GM23338 (cell line): ENCODE measurements at regions not wholly inside any gene's neighbourhood (a gene's known extent, or its start where the extent isn't known, plus 50 kb on each side); places are given as distances from the start of the nearest gene placed in this dataset.

Source experiments
- ATAC-seq: fragments of 200-7000 bp; cut with Tn5 transposase; 3 replicates; pipeline ENCODE4 v1.9.1; 2020
- DNase-seq: peaks from one replicate; pipeline ENCODE4 v3.0.0-alpha.2; 2015; ENCODE audit warnings: low spot score
- H2AFZ ChIP-seq: fragments of 200-600 bp; sonication (generic); 2 replicates; pipeline ENCODE4 v1.8.0; 2016; ENCODE audit warnings: antibody characterized with exemption, mild to moderate bottlenecking, moderate library complexity
- H3F3A ChIP-seq: fragments of 200-600 bp; sonication (generic); replicated peaks from 2 replicates; pipeline ENCODE4 v1.8.0; 2017; ENCODE audit warnings: antibody characterized with exemption, mixed run types, low read depth
- H3K27ac ChIP-seq: fragments of 200-600 bp; sonication (generic); 2 replicates; pipeline ENCODE4 v1.6.1; 2016; ENCODE audit warnings: low read depth
- H3K27me3 ChIP-seq: fragments of 200-600 bp; sonication (generic); 2 replicates; pipeline ENCODE4 v1.8.0; 2016; ENCODE audit warnings: mild to moderate bottlenecking, mixed run types, moderate library complexity; ENCODE audit not compliant: insufficient read depth
- H3K36me3 ChIP-seq: fragments of 200-600 bp; sonication (generic); 2 replicates; pipeline ENCODE4 v1.8.0; 2016; ENCODE audit warnings: mild to moderate bottlenecking; ENCODE audit not compliant: insufficient read depth
- H3K4me1 ChIP-seq: fragments of 200-600 bp; sonication (generic); 2 replicates; pipeline ENCODE4 v1.8.0; 2016; ENCODE audit warnings: mild to moderate bottlenecking, moderate library complexity; ENCODE audit not compliant: insufficient read depth
- H3K4me2 ChIP-seq: fragments of 200-600 bp; sonication (generic); 2 replicates; pipeline ENCODE4 v1.7.1; 2017; ENCODE audit warnings: mixed run types
- H3K4me3 ChIP-seq: fragments of 200-600 bp; sonication (generic); 2 replicates; pipeline ENCODE4 v1.6.1; 2016; ENCODE audit warnings: mixed run types
- H3K79me2 ChIP-seq: fragments of 200-600 bp; sonication (generic); replicated peaks from 2 replicates; pipeline ENCODE4 v1.8.0; 2017; ENCODE audit warnings: mild to moderate bottlenecking; ENCODE audit not compliant: insufficient read depth
- H3K9me2 ChIP-seq: fragments of 200-600 bp; sonication (generic); 2 replicates; pipeline ENCODE4 v1.8.0; 2017; ENCODE audit not compliant: insufficient read depth
- H4K20me1 ChIP-seq: fragments of 200-600 bp; sonication (generic); replicated peaks from 2 replicates; pipeline ENCODE4 v1.8.0; 2017; ENCODE audit warnings: mild to moderate bottlenecking; ENCODE audit not compliant: insufficient read depth
- H3K27ac Mint-ChIP-seq: 2 replicates; pipeline ENCODE4 v1.8.0; 2020; ENCODE audit warnings: inconsistent platforms, mild to moderate bottlenecking, moderate library complexity, mixed read lengths
- H3K27me3 Mint-ChIP-seq: 3 replicates; pipeline ENCODE4 v1.8.0; 2022; ENCODE audit warnings: low read depth, mild to moderate bottlenecking, moderate library complexity, mixed read lengths, inconsistent platforms; ENCODE audit not compliant: insufficient read depth, poor library complexity
- H3K36me3 Mint-ChIP-seq: 3 replicates; pipeline ENCODE4 v1.8.0; 2021; ENCODE audit warnings: low read depth, mild to moderate bottlenecking, inconsistent platforms, moderate library complexity, mixed read lengths
- H3K4me1 Mint-ChIP-seq: 3 replicates; pipeline ENCODE4 v1.8.0; 2020; ENCODE audit warnings: mild to moderate bottlenecking, inconsistent platforms, mixed read lengths
- H3K4me3 Mint-ChIP-seq: 3 replicates; pipeline ENCODE4 v1.8.0; 2021; ENCODE audit warnings: moderate library complexity, mild to moderate bottlenecking, inconsistent platforms, mixed read lengths
- H3K9me3 Mint-ChIP-seq: 3 replicates; pipeline ENCODE4 v1.8.0; 2020; ENCODE audit warnings: moderate library complexity, mild to moderate bottlenecking, inconsistent platforms, mixed read lengths
- CREB1 ChIP-seq: fragments of 250-450 bp; sonication (Bioruptor Pico); IDR thresholded peaks from 2 replicates; pipeline ENCODE4 v1.5.0; 2020; ENCODE audit warnings: low read depth, mild to moderate bottlenecking, moderate library complexity
- CTCF ChIP-seq, 2 experiments: fragments of 200-600 bp in 1 of 2; sonication (generic) in 1 of 2; conservative IDR thresholded peaks; 2 replicates each; pipeline versions ENCODE4 v1.5.1 to v1.6.1; 2016 to 2017; ENCODE audit warnings: antibody characterized with exemption in 2 of 2, low read depth in 2 of 2, mild to moderate bottlenecking in 2 of 2, moderate library complexity in 1 of 2
- ETS1 ChIP-seq: IDR thresholded peaks from 2 replicates; pipeline ENCODE4 v1.6.1; 2016; ENCODE audit warnings: antibody characterized with exemption
- EZH2 ChIP-seq: fragments of 200-600 bp; sonication (generic); IDR thresholded peaks from one replicate; pipeline ENCODE4 v1.8.0; 2017; ENCODE audit warnings: antibody characterized with exemption, mild to moderate bottlenecking, low read depth; ENCODE audit not compliant: unreplicated experiment
- EZH2phosphoT487 ChIP-seq: fragments of 200-600 bp; sonication (generic); IDR thresholded peaks from one replicate; pipeline ENCODE4 v1.8.1; 2018; ENCODE audit warnings: antibody characterized with exemption; ENCODE audit not compliant: unreplicated experiment
- JUNB ChIP-seq: IDR thresholded peaks from one replicate; pipeline ENCODE4 v1.6.1; 2016; ENCODE audit warnings: antibody characterized with exemption; ENCODE audit not compliant: unreplicated experiment
- NANOG ChIP-seq: IDR thresholded peaks from 2 replicates; pipeline ENCODE4 v1.6.1; 2016; ENCODE audit warnings: antibody characterized with exemption, borderline replicate concordance
- STAT1 ChIP-seq: IDR thresholded peaks from one replicate; pipeline ENCODE4 v1.6.1; 2016; ENCODE audit warnings: antibody characterized with exemption; ENCODE audit not compliant: unreplicated experiment
- ZNF114 ChIP-seq: fragments of 250-450 bp; sonication (Bioruptor Pico); IDR thresholded peaks from 2 replicates; pipeline ENCODE4 v1.5.0; 2020; ENCODE audit warnings: mild to moderate bottlenecking, moderate library complexity
- ZNF331 ChIP-seq: fragments of 250-450 bp; sonication (Bioruptor Pico); IDR thresholded peaks from 2 replicates; pipeline ENCODE4 v1.5.0; 2020; ENCODE audit warnings: low read depth, mild to moderate bottlenecking, moderate library complexity
- TF ChIP-seq, protein P1 (sequence below): fragments of 250-450 bp; sonication (Bioruptor Pico); IDR thresholded peaks from 2 replicates; pipeline ENCODE4 v1.5.0; 2020; ENCODE audit warnings: mild to moderate bottlenecking, moderate library complexity

DNA sequence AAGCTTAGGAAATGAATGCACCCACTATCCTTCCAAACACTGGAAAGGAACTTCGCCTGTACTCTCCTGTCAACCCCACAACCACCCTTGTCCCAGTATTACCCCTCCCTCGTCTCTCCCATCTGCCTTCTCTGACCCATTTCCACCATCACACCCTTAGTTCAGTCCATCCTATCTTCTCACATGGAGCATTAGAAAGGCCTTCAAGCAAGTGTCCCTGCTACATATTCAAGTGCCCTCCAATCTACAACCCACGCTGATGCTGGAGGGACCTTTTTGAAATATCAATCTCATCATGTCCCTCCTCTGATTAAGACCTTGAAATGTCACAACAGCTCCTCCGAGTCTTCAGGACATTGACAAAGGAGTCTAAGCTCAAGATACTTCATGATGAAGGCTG, 133.8 kb upstream of the CCL2 start (continued):
- TF ChIP-seq NANOG (no peak), STAT1 (no peak), CREB1 (CRISPR knock-in tag) (no peak), CTCF (conservative IDR thresholded peaks at IDR 0.05; ENCODE audit: low read depth in 2 of 2) (no peak), EZH2 (no peak)

GRCh38 chr17:34122515-34122914, 132.6 kb upstream of the CCL2 start:
- DNase-seq (no peak), ATAC-seq (no peak)
- Histone ChIP-seq H3K4me1 (no peaks in the 10 kb centered on the region; the same call in 1 of the 2 replicates), H3K27me3 (no peaks in the 10 kb centered on the region), H4K20me1 (no peaks in the 10 kb centered on the region), H3K4me3 (no peak overlapping the region), H3K27ac (no peak overlapping the region), H3K79me2 (no peaks in the 10 kb centered on the region; the same call in 1 of the 2 replicates), H2AFZ (no peak overlapping the region), H3K4me2 (no peak overlapping the region), H3F3A (no peaks in the 10 kb centered on the region), H3K36me3 (no peaks in the 10 kb centered on the region), H3K9me2 (peaks cover 5% of the 10 kb centered on the region; the same call in 1 of the 2 replicates)
- no peak overlapping the region for H3K4me3 Mint-ChIP-seq
- H3K27ac Mint-ChIP-seq = no peak overlapping the region
- no peaks in the 10 kb centered on the region; the same call in 2 of the 3 replicates for H3K36me3 Mint-ChIP-seq
- H3K4me1 Mint-ChIP-seq = peaks cover 12% of the 10 kb centered on the region
- TF ChIP-seq EZH2phosphoT487 (no peak), STAT1 (no peak), ETS1 (no peak), EZH2 (no peak)
- H3K27me3 Mint-ChIP-seq = peaks cover 1% of the 10 kb centered on the region
- H3K9me3 Mint-ChIP-seq = no peaks in the 10 kb centered on the region

DNA sequence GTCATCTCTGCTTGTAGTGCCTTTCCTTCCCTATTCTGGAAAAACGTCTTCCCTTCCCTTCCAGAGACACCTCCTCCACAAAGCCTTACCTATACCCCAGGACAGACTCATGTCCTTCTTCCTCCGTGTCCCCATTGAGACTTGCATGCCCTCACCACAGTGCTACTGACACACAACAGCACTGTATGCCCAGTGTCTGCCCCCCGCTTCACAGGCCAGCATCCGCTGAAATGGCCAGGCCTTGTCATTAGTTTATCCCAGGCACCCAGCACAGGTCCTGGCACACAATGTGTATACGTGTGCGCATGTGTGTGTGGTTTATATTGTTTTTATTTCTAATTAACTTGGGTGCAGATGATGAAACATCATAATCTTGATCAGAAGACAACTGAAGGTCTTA, 130.1 kb upstream of the CCL2 start:
- H3K36me3 Mint-ChIP-seq = no peaks in the 10 kb centered on the region; the same call in 2 of the 3 replicates
- Histone ChIP-seq H3K79me2 (no peaks in the 10 kb centered on the region; the same call in 1 of the 2 replicates), H3K9me2 (peaks cover 5% of the 10 kb centered on the region; the same call in 1 of the 2 replicates), H3K27ac (no peak overlapping the region), H3K4me3 (no peak overlapping the region), H2AFZ (no peak overlapping the region), H3K27me3 (no peaks in the 10 kb centered on the region), H3K4me1 (no peaks in the 10 kb centered on the region; the same call in 1 of the 2 replicates), H4K20me1 (no peaks in the 10 kb centered on the region), H3F3A (no peaks in the 10 kb centered on the region), H3K36me3 (no peaks in the 10 kb centered on the region), H3K4me2 (no peak overlapping the region)
- no peaks in the 10 kb centered on the region for H3K27me3 Mint-ChIP-seq
- H3K4me3 Mint-ChIP-seq = no peak overlapping the region
- DNase-seq (no peak), ATAC-seq (no peak)
- H3K4me1 Mint-ChIP-seq = peaks cover 8% of the 10 kb centered on the region
- H3K9me3 Mint-ChIP-seq = no peaks in the 10 kb centered on the region
- H3K27ac Mint-ChIP-seq = no peak overlapping the region
- no peak for TF ChIP-seq STAT1
- no peak for TF ChIP-seq ZNF331 (CRISPR knock-in tag)
- TF ChIP-seq JUNB = no peak
- TF ChIP-seq NANOG = no peak
- no peak for TF ChIP-seq ZNF114 (CRISPR knock-in tag)
- no peak for TF ChIP-seq EZH2phosphoT487
- no peak for TF ChIP-seq CREB1 (CRISPR knock-in tag)
- TF ChIP-seq, protein P1, sequence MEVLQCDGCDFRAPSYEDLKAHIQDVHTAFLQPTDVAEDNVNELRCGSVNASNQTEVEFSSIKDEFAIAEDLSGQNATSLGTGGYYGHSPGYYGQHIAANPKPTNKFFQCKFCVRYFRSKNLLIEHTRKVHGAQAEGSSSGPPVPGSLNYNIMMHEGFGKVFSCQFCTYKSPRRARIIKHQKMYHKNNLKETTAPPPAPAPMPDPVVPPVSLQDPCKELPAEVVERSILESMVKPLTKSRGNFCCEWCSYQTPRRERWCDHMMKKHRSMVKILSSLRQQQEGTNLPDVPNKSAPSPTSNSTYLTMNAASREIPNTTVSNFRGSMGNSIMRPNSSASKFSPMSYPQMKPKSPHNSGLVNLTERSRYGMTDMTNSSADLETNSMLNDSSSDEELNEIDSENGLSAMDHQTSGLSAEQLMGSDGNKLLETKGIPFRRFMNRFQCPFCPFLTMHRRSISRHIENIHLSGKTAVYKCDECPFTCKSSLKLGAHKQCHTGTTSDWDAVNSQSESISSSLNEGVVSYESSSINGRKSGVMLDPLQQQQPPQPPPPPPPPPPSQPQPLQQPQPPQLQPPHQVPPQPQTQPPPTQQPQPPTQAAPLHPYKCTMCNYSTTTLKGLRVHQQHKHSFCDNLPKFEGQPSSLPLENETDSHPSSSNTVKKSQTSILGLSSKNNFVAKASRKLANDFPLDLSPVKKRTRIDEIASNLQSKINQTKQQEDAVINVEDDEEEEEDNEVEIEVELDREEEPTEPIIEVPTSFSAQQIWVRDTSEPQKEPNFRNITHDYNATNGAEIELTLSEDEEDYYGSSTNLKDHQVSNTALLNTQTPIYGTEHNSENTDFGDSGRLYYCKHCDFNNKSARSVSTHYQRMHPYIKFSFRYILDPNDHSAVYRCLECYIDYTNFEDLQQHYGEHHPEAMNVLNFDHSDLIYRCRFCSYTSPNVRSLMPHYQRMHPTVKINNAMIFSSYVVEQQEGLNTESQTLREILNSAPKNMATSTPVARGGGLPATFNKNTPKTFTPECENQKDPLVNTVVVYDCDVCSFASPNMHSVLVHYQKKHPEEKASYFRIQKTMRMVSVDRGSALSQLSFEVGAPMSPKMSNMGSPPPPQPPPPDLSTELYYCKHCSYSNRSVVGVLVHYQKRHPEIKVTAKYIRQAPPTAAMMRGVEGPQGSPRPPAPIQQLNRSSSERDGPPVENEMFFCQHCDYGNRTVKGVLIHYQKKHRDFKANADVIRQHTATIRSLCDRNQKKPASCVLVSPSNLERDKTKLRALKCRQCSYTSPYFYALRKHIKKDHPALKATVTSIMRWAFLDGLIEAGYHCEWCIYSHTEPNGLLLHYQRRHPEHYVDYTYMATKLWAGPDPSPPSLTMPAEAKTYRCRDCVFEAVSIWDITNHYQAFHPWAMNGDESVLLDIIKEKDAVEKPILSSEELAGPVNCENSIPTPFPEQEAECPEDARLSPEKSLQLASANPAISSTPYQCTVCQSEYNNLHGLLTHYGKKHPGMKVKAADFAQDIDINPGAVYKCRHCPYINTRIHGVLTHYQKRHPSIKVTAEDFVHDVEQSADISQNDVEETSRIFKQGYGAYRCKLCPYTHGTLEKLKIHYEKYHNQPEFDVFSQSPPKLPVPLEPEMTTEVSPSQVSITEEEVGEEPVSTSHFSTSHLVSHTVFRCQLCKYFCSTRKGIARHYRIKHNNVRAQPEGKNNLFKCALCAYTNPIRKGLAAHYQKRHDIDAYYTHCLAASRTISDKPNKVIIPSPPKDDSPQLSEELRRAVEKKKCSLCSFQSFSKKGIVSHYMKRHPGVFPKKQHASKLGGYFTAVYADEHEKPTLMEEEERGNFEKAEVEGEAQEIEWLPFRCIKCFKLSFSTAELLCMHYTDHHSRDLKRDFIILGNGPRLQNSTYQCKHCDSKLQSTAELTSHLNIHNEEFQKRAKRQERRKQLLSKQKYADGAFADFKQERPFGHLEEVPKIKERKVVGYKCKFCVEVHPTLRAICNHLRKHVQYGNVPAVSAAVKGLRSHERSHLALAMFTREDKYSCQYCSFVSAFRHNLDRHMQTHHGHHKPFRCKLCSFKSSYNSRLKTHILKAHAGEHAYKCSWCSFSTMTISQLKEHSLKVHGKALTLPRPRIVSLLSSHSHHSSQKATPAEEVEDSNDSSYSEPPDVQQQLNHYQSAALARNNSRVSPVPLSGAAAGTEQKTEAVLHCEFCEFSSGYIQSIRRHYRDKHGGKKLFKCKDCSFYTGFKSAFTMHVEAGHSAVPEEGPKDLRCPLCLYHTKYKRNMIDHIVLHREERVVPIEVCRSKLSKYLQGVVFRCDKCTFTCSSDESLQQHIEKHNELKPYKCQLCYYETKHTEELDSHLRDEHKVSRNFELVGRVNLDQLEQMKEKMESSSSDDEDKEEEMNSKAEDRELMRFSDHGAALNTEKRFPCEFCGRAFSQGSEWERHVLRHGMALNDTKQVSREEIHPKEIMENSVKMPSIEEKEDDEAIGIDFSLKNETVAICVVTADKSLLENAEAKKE = no peak
